ENCODE measurements at regions not wholly inside any gene's neighbourhood (a gene's known extent, or its start where the extent isn't known, plus 50 kb on each side); places are given as distances from the start of the nearest gene placed in this dataset.

DNA sequence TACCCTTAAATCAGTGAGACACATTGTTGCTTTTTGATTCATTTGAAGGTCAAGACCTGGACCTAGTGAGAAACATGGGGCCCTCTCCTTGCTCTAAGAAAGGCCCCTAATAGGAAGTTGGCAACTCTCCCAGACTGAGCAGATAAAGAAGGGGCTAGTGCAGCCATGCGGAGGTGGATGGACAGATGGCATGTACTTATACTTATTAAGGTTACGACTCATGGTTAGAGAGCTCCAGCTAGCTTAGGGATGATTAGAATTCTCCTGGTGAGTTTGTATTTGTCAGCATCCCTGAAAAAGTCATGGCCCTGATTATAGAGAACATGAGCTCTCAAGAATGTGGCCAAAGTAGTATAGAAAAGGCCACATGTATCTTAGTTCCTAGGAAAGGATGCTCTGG, 112.1 kb upstream of the BDNF start:
- Histone ChIP-seq H3K27me3 (replicated peaks; ENCODE audit: control insufficient read depth, insufficient read depth, low read length) (no peaks in the 10 kb centered on the region), H3K9me3 (ENCODE audit: control insufficient read depth, low read length) (no peaks in the 10 kb centered on the region), H3K36me3 (ENCODE audit: control insufficient read depth, insufficient read depth, low read length, severe bottlenecking) (no peaks in the 10 kb centered on the region), H3K4me3 (ENCODE audit: low read length) (no peak overlapping the region), H3K4me1 (ENCODE audit: control insufficient read depth, insufficient read depth, low read length) (peaks cover under 1% of the 10 kb centered on the region), H3K9ac (ENCODE audit: low read length) (no peak overlapping the region)
- DNase-seq (ENCODE audit: low read depth), result no peak

DNA sequence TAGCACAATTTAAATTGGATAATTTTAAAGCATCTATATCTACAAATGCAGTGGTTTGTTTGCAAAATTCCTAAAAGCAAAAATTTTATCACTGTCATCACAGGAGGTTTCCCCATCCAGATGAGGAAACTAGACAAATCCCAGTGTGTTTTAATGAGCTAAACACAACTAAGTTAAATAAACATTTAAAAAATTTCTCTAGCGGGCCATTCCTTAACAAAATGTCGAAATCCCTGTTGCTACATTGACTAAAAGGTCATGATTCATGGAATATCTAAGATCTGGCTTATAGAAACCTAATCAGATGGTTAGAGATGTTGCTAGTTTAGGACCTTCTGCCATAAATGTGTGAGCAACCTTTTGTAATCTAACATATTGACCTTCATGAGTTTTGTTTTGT, 107.3 kb upstream of the BDNF start:
- Histone ChIP-seq H3K27me3 (replicated peaks; ENCODE audit: control insufficient read depth, insufficient read depth, low read length) (no peaks in the 10 kb centered on the region), H3K4me3 (ENCODE audit: low read length) (no peak overlapping the region), H3K36me3 (ENCODE audit: control insufficient read depth, insufficient read depth, low read length, severe bottlenecking) (no peaks in the 10 kb centered on the region), H3K9me3 (ENCODE audit: control insufficient read depth, low read length) (no peaks in the 10 kb centered on the region), H3K9ac (ENCODE audit: low read length) (no peak overlapping the region), H3K4me1 (ENCODE audit: control insufficient read depth, insufficient read depth, low read length) (peaks cover 4% of the 10 kb centered on the region)
- DNase-seq (ENCODE audit: low read depth), result peak; percentile 85

DNA sequence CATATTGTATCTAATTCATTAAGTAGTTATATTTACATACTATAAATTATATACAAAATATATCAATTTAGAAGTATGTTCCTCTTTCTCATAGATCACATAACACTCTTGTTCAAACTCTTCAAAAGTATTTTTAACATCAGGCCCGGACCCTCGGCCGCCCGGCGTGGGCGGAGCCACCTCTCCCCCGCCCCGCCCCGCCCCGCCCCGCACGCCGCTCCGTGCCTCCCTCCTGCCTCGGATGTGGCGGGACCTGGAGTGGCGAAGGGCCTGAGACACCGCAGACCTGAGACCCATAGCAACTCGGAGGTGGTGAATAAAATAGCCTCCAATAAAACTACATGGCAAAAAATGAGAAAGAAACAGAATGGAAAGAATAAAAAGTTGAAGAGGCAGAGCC, 105.9 kb upstream of the BDNF start:
- Histone ChIP-seq H3K9ac (ENCODE audit: low read length) (no peak overlapping the region), H3K4me1 (ENCODE audit: control insufficient read depth, insufficient read depth, low read length) (peaks cover 4% of the 10 kb centered on the region), H3K9me3 (ENCODE audit: control insufficient read depth, low read length) (no peaks in the 10 kb centered on the region), H3K27me3 (replicated peaks; ENCODE audit: control insufficient read depth, insufficient read depth, low read length) (no peaks in the 10 kb centered on the region), H3K36me3 (ENCODE audit: control insufficient read depth, insufficient read depth, low read length, severe bottlenecking) (no peaks in the 10 kb centered on the region), H3K4me3 (ENCODE audit: low read length) (no peak overlapping the region)
- DNase-seq (ENCODE audit: low read depth), result no peak

DNA sequence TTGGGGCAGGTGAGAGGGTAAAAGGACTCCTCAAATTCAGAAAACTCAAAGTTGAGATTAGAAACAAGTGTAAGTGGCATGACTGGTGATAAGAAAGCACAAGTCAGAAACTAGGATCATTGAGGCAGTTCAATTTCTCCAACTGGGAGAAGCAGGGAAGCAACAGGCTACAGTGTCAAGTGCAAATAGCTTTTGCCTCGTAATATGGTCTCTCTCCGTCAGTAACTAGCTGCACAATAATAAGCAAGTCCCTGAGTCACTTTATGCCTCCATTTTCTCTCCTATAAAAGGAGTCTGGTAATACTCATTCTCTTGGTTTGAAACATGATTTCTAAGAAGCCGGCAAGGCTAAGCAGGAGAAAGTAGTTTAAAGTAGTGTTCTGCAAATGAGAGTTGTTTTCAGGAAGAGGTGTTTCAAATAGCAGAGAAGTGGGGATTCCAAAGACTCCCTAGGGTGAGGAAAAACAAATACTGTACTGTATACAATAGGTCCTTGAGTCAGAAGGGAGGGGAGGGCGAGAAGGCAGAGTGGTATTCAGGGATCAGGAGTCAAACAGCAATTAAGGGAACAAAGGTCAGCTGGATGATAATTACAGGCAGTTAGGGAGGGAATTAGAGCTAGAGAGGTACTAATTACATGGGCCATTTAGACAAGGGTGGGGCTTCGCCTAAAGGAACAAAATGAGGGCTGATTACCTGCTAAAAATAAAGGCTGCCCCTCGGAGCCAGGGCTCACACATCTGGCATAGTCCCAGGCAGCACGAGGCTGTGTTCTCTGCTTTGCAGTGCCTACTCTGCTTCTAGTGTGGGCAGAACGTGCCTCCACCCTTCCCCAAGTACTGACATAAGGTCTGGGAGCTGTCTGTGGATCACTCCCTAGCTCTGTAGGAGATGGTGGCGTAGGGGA, 96.0 kb upstream of the BDNF start:
- H3K27me3 ChIP-seq (replicated peaks; ENCODE audit: control insufficient read depth, insufficient read depth, low read length), result no peaks in the 10 kb centered on the region
- H3K4me3 ChIP-seq (ENCODE audit: low read length), result no peak overlapping the region
- H3K9me3 ChIP-seq (ENCODE audit: control insufficient read depth, low read length), result peaks cover 9% of the 10 kb centered on the region
- H3K4me1 ChIP-seq (ENCODE audit: control insufficient read depth, insufficient read depth, low read length), result peaks cover 9% of the 10 kb centered on the region
- no peak overlapping the region for H3K9ac ChIP-seq (ENCODE audit: low read length)
- no peaks in the 10 kb centered on the region for H3K36me3 ChIP-seq (ENCODE audit: control insufficient read depth, insufficient read depth, low read length, severe bottlenecking)
- peak; percentile 9 for DNase-seq (ENCODE audit: low read depth)

DNA sequence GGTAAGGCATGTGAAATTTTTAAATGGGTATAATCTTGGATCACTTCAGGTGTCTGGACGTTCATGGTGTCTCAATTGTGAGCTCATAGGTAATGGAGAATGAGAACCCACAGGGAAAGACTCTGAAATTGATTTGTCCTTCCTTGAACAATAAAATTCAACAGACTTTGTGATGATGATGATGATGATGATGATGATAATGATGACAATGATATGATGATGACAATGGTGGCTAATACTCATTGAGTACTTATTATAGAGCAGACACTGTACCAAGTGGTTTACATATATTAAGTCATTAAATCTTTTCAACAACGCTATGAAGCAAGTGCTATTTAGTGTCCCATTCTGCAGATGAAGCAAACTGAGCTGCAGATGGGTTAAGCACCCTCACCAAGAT, 86.6 kb upstream of the BDNF start:
- Histone ChIP-seq H3K9ac (ENCODE audit: low read length) (no peak overlapping the region), H3K4me1 (ENCODE audit: control insufficient read depth, insufficient read depth, low read length) (no peaks in the 10 kb centered on the region), H3K9me3 (ENCODE audit: control insufficient read depth, low read length) (peaks cover 6% of the 10 kb centered on the region), H3K4me3 (ENCODE audit: low read length) (no peak overlapping the region), H3K27me3 (replicated peaks; ENCODE audit: control insufficient read depth, insufficient read depth, low read length) (no peaks in the 10 kb centered on the region), H3K36me3 (ENCODE audit: control insufficient read depth, insufficient read depth, low read length, severe bottlenecking) (no peaks in the 10 kb centered on the region)
- no peak for DNase-seq (ENCODE audit: low read depth)

DNA sequence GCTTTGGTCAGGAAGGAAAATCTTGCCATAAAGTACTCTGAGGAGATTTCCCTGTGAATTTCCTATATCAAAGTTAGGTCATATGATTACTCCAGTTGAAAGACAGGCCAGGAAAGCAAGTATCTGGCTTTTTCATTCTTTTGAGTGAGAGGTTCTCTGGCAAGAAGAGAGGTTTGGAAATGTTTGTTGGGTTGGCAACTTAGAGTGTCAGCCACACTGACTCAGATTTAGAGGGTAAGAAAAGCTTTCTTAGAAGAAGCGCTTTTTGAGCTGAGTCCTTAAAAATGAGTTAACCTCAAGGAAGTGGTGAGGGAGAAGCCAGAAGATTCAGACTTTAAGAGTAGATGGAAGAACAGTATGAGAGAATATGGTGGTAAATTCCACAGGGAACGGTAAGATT, 86.1 kb upstream of the BDNF start:
- DNase-seq (ENCODE audit: low read depth), result no peak
- H3K4me3 ChIP-seq (ENCODE audit: low read length), result no peak overlapping the region
- peaks cover 2% of the 10 kb centered on the region for H3K9me3 ChIP-seq (ENCODE audit: control insufficient read depth, low read length)
- H3K27me3 ChIP-seq (replicated peaks; ENCODE audit: control insufficient read depth, insufficient read depth, low read length), result no peaks in the 10 kb centered on the region
- no peaks in the 10 kb centered on the region for H3K36me3 ChIP-seq (ENCODE audit: control insufficient read depth, insufficient read depth, low read length, severe bottlenecking)
- no peaks in the 10 kb centered on the region for H3K4me1 ChIP-seq (ENCODE audit: control insufficient read depth, insufficient read depth, low read length)
- no peak overlapping the region for H3K9ac ChIP-seq (ENCODE audit: low read length)

DNA sequence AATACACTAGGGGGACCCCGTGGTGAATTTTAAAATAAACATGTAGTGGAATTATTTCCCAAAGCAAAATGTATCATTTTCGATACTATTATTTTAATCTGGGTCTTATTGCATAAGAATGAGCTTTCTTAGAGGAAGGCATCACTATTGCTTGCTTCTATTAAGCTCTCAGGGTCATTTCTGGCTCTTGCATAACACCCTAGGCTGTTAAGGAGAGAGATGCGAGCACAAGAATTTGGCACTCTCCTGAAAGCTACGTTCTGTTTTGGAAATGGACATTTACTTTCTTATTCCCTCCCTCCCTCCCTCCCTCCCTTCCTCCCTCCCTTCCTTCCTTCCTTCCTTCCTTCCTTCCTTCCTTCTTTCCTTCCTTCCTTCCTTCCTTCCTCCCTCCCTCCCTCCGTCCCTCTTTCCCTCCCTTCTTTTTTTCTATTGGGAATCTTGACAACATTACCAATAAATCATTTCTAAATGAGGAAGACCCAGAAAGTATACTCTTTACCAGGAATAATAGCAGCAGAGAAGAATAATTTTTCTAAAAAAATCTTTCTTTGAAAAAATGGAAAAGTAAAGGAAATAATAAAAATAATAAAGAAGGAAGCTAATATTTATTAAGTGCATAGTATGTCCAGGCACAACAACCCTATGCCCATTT, 83.6 kb upstream of the BDNF start:
- Histone ChIP-seq H3K4me3 (ENCODE audit: low read length) (no peak overlapping the region), H3K36me3 (ENCODE audit: control insufficient read depth, insufficient read depth, low read length, severe bottlenecking) (no peaks in the 10 kb centered on the region), H3K9me3 (ENCODE audit: control insufficient read depth, low read length) (no peaks in the 10 kb centered on the region), H3K4me1 (ENCODE audit: control insufficient read depth, insufficient read depth, low read length) (no peaks in the 10 kb centered on the region), H3K27me3 (replicated peaks; ENCODE audit: control insufficient read depth, insufficient read depth, low read length) (no peaks in the 10 kb centered on the region), H3K9ac (ENCODE audit: low read length) (no peak overlapping the region)
- peak; percentile 9 for DNase-seq (ENCODE audit: low read depth)

DNA sequence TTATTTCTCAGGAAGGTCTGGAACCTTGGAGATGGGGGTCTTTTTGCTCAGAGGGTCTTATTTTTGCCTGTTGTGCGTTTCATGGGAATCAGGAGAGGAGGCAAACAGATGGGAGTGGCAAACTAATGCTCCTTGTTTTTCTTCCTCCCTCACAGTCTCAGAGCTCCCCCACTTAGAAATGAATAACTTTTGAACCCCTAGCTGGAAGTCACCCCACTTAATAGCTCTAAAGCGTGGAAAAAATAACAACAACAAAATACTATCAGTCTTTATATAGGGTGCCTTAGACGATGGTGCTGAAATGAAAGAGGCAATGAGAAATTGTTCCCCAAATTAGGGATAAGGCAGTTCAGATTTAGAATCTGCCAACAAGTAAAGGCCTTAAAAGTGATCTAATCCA, 76.8 kb upstream of the BDNF start:
- Histone ChIP-seq H3K36me3 (ENCODE audit: control insufficient read depth, insufficient read depth, low read length, severe bottlenecking) (no peaks in the 10 kb centered on the region), H3K9me3 (ENCODE audit: control insufficient read depth, low read length) (no peaks in the 10 kb centered on the region), H3K4me1 (ENCODE audit: control insufficient read depth, insufficient read depth, low read length) (no peaks in the 10 kb centered on the region), H3K27me3 (replicated peaks; ENCODE audit: control insufficient read depth, insufficient read depth, low read length) (peaks cover 6% of the 10 kb centered on the region), H3K9ac (ENCODE audit: low read length) (no peak overlapping the region), H3K4me3 (ENCODE audit: low read length) (no peak overlapping the region)
- DNase-seq (ENCODE audit: low read depth), result no peak

DNA sequence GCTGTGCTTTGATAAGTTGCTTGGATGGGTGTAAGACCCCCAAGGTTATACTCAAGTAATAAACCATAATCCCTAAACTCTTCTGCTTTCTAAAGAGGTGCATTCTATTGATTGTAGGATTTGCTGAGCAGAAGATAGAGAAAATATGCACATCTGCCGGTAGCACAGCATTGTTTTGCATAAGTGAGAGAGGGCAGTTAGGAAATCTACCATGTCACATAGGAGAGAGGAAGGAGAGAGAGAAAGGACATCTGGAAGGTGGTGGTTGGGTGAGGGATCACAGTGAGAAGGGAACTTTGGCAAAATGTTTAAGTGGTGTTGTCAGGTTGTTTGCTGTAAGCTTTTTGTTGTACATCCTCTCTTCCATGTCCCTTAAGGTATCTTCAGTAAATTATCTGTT, 73.6 kb upstream of the BDNF start:
- DNase-seq (ENCODE audit: low read depth), result no peak
- peaks cover 16% of the 10 kb centered on the region for H3K27me3 ChIP-seq (replicated peaks; ENCODE audit: control insufficient read depth, insufficient read depth, low read length)
- H3K4me1 ChIP-seq (ENCODE audit: control insufficient read depth, insufficient read depth, low read length), result no peaks in the 10 kb centered on the region
- no peak overlapping the region for H3K9ac ChIP-seq (ENCODE audit: low read length)
- no peaks in the 10 kb centered on the region for H3K36me3 ChIP-seq (ENCODE audit: control insufficient read depth, insufficient read depth, low read length, severe bottlenecking)
- no peak overlapping the region for H3K4me3 ChIP-seq (ENCODE audit: low read length)
- no peaks in the 10 kb centered on the region for H3K9me3 ChIP-seq (ENCODE audit: control insufficient read depth, low read length)

DNA sequence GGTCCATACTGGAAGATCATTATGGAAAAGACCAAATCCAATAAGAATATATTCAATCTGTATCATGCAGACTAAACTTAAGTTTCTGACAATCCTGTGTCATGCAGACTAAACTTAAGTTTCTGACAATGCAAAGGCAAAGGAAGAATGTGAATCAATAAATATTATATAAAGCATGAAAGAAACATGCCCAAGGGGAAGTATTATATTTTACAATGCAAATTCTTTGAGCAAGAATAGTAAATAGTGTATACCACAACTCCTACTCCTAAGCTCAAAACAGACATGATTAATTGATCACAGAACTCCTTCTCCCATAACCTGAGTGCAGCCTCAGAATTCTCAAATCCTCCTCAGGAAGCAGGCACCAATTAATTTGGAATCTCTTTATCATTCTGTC, 71.3 kb upstream of the BDNF start:
- Histone ChIP-seq H3K4me3 (ENCODE audit: low read length) (no peak overlapping the region), H3K9me3 (ENCODE audit: control insufficient read depth, low read length) (no peaks in the 10 kb centered on the region), H3K9ac (ENCODE audit: low read length) (no peak overlapping the region), H3K36me3 (ENCODE audit: control insufficient read depth, insufficient read depth, low read length, severe bottlenecking) (no peaks in the 10 kb centered on the region), H3K27me3 (replicated peaks; ENCODE audit: control insufficient read depth, insufficient read depth, low read length) (peaks cover 16% of the 10 kb centered on the region), H3K4me1 (ENCODE audit: control insufficient read depth, insufficient read depth, low read length) (no peaks in the 10 kb centered on the region)
- DNase-seq (ENCODE audit: low read depth), result no peak

DNA sequence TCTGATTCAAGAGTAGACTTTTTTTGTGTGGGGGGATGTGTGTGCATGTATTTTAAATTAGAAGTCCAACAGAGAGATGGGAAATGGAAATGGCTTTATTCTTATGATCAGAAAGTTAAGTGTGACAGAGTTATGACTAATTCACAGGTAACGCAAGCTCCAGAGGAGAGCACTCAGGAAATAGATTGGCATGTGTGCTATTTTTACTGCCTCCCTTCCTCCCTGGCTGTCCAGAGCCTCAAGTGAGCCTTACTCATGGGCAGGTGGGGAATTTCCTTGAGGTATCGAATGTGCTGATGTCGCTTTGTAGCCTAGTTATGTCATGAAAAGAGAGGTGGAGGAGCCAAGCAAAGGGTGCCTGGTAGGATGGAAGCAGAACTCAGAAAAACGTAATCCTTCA, 70.3 kb upstream of the BDNF start:
- Histone ChIP-seq H3K27me3 (replicated peaks; ENCODE audit: control insufficient read depth, insufficient read depth, low read length) (peaks cover 16% of the 10 kb centered on the region), H3K9ac (ENCODE audit: low read length) (no peak overlapping the region), H3K4me3 (ENCODE audit: low read length) (no peak overlapping the region), H3K36me3 (ENCODE audit: control insufficient read depth, insufficient read depth, low read length, severe bottlenecking) (no peaks in the 10 kb centered on the region), H3K9me3 (ENCODE audit: control insufficient read depth, low read length) (no peaks in the 10 kb centered on the region), H3K4me1 (ENCODE audit: control insufficient read depth, insufficient read depth, low read length) (no peaks in the 10 kb centered on the region)
- no peak for DNase-seq (ENCODE audit: low read depth)
